HL-60 (cell line): ENCODE measurements at regions not wholly inside any gene's neighbourhood (a gene's known extent, or its start where the extent isn't known, plus 50 kb on each side); places are given as distances from the start of the nearest gene placed in this dataset.

Source experiments
- DNase-seq, 2 experiments: peaks; one replicate each; pipeline ENCODE4 v3.0.0-alpha.2; 2010 to 2020; ENCODE audit warnings: low read depth in 1 of 2, low spot score in 1 of 2
- H3K27ac ChIP-seq: fragments of 250-450 bp; sonication (Bioruptor Pico); replicated peaks from 2 replicates; pipeline ENCODE4 v1.5.1; 2020; ENCODE audit warnings: mild to moderate bottlenecking, moderate library complexity
- H3K27me3 ChIP-seq: fragments of 250-450 bp; sonication (Bioruptor Pico); 2 replicates; pipeline ENCODE4 v1.5.1; 2021; ENCODE audit warnings: mild to moderate bottlenecking, moderate library complexity; ENCODE audit not compliant: insufficient read depth, poor library complexity, severe bottlenecking
- H3K4me3 ChIP-seq: replicated peaks from 2 replicates; pipeline ENCODE4 v1.5.1; 2011; ENCODE audit warnings: mild to moderate bottlenecking, control low read depth, low read length; ENCODE audit not compliant: insufficient read depth
- CTCF ChIP-seq: IDR thresholded peaks from one replicate; pipeline ENCODE4 v1.5.1; 2011; ENCODE audit warnings: low read length, control low read depth, inconsistent platforms; ENCODE audit not compliant: insufficient read depth
- GABPA ChIP-seq: IDR thresholded peaks from 2 replicates; pipeline ENCODE4 v1.6.1; 2012; ENCODE audit warnings: low read depth
- POLR2AphosphoS5 ChIP-seq: IDR thresholded peaks from 2 replicates; pipeline ENCODE4 v1.6.1; 2012; ENCODE audit warnings: low read depth
- REST ChIP-seq: IDR thresholded peaks from 2 replicates; pipeline ENCODE4 v1.6.1; 2012; ENCODE audit warnings: low read depth; ENCODE audit not compliant: insufficient replicate concordance
- SPI1 ChIP-seq: IDR thresholded peaks from 2 replicates; pipeline ENCODE4 v1.6.1; 2012; ENCODE audit warnings: low read depth, mild to moderate bottlenecking, borderline replicate concordance

DNA sequence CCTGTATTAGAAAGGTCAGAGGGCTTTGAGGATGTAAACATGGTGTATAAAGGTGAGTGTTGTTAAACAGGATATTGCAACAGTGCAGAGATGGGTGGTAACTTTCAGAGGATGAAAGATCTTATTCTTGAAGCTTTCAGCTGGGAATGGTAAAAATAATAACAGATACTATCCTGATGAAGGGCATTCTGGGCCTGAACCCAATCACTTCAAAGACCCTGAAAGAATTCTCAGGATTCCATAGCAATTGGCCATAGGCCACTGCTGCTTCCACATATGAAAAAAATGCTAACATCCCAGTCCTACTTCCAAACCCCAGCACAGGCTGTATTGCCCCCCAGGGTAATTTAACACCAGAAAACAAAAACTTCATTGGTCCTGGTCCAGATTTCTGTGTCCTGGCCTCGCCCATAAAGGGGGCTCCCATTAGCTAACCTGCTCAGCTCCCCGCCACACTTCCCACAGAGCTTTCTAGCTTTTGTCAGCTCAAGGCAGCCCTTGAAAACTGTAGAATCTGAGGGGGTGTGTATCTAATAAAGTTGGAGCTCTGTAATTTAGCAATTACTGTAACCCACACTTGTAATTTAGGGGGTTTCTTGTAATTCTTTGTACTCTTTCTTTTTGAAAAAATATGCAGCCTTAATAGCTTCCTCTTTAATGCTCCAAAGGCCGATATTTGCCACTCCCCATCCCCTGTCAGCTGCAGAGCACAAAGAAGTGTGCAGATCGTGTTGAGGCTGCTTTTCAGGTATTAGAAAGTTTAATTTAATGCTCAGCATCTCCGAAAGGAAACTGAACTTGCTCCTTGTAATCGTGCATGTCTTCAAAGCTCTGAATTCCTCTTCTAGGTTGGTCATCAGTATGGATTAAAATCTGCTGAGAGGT is 371.5 kb downstream of the SEC14L1 start:
- no peak overlapping the region for H3K27ac ChIP-seq
- no peak overlapping the region for H3K4me3 ChIP-seq
- no peaks in the 10 kb centered on the region for H3K27me3 ChIP-seq
- TF ChIP-seq CTCF = no peak
- TF ChIP-seq POLR2AphosphoS5 = no peak
- TF ChIP-seq REST = no peak
- no peak for TF ChIP-seq SPI1
- no peak for TF ChIP-seq GABPA
- no peak for DNase-seq

GRCh38 chr17:77513045-77513444 is 372.3 kb downstream of the SEC14L1 start:
- Histone ChIP-seq H3K4me3 (no peak overlapping the region), H3K27me3 (no peaks in the 10 kb centered on the region), H3K27ac (no peak overlapping the region)
- no peak for TF ChIP-seq POLR2AphosphoS5
- no peak for TF ChIP-seq SPI1
- TF ChIP-seq REST = no peak
- TF ChIP-seq GABPA = no peak
- no peak for DNase-seq

GRCh38 chr17:77515227-77515626 is 374.5 kb downstream of the SEC14L1 start:
- no peak overlapping the region for H3K4me3 ChIP-seq
- H3K27ac ChIP-seq = no peak overlapping the region
- no peak for DNase-seq
- H3K27me3 ChIP-seq = no peaks in the 10 kb centered on the region
- TF ChIP-seq REST (no peak), CTCF (no peak)
